ENCODE measurements at regions not wholly inside any gene's neighbourhood (a gene's known extent, or its start where the extent isn't known, plus 50 kb on each side); places are given as distances from the start of the nearest gene placed in this dataset.

- H2BK120ac ChIP-seq (replicated peaks; ENCODE audit: low read depth, low read length): no peak overlapping the region
- DNase-seq (ENCODE audit: low read depth in 1 of 2, low spot score in 2 of 2) (no peak), FAIRE-seq (no peak)
- no peaks in the 10 kb centered on the region for H3K27me3 ChIP-seq (replicated peaks in 1 of 4; ENCODE audit: control insufficient read depth in 3 of 4, extremely low read depth in 1 of 4, insufficient read depth in 3 of 4, low read length in 3 of 4)
- no peak overlapping the region for H3K4me3 ChIP-seq (ENCODE audit: extremely low read depth in 1 of 4, insufficient read depth in 2 of 4, low read depth in 3 of 4, low read length in 4 of 4)
- no peaks in the 10 kb centered on the region for H3K36me3 ChIP-seq (ENCODE audit: control insufficient read depth in 2 of 4, insufficient read depth in 4 of 4, low read length in 3 of 4)
- no peak overlapping the region for H4K5ac ChIP-seq (ENCODE audit: insufficient read length, low read depth, low read length)
- CTCF ChIA-PET (ENCODE audit: partially characterized antibody): no interaction called here
- H2BK5ac ChIP-seq (ENCODE audit: low read depth, low read length): no peak overlapping the region
- H2BK15ac ChIP-seq (ENCODE audit: low read length): no peak overlapping the region
- H2AFZ ChIP-seq (ENCODE audit: low read length): no peak overlapping the region
- H2BK20ac ChIP-seq (ENCODE audit: low read length): no peak overlapping the region
- H3K23ac ChIP-seq (ENCODE audit: insufficient read length): no peak overlapping the region
- H2BK12ac ChIP-seq (ENCODE audit: low read depth, low read length): no peak overlapping the region
- no peaks in the 10 kb centered on the region for H3K23me2 ChIP-seq (ENCODE audit: low read depth, low read length)
- TF ChIP-seq CHD2 (IDR thresholded peaks at IDR 0.05; ENCODE audit: low read length) (no peak), KDM5A (IDR thresholded peaks at IDR 0.05; ENCODE audit: low read length) (no peak), CHD1 (IDR thresholded peaks at IDR 0.05; ENCODE audit: low read depth, low read length) (no peak), CBX5 (IDR thresholded peaks at IDR 0.05; ENCODE audit: low read depth, low read length) (no peak)
- TF ChIP-seq, protein P1, sequence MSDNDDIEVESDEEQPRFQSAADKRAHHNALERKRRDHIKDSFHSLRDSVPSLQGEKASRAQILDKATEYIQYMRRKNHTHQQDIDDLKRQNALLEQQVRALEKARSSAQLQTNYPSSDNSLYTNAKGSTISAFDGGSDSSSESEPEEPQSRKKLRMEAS (IDR thresholded peaks at IDR 0.05): no peak
- no peak overlapping the region for H3K4me2 ChIP-seq (ENCODE audit: insufficient read depth in 1 of 2, low read depth in 2 of 2, low read length in 2 of 2)
- no peak overlapping the region for H3K9ac ChIP-seq (replicated peaks in 1 of 4; ENCODE audit: extremely low read depth in 1 of 4, low read depth in 3 of 4, low read length in 3 of 4)
- H3K14ac ChIP-seq (ENCODE audit: insufficient read length): no peak overlapping the region
- H3K79me1 ChIP-seq (ENCODE audit: low read depth, low read length): no peaks in the 10 kb centered on the region
- no peaks in the 10 kb centered on the region for H4K20me1 ChIP-seq (replicated peaks in 1 of 2; ENCODE audit: control insufficient read depth in 1 of 2, insufficient read depth in 2 of 2, low read length in 2 of 2)
- H4K8ac ChIP-seq (ENCODE audit: extremely low read depth, insufficient read depth, low read length): no peak overlapping the region
- WGBS, 2 experiments (ENCODE audit: extremely low coverage in 1 of 2, insufficient coverage in 1 of 2, insufficient read length in 1 of 2, insufficient replicate concordance in 2 of 2, low coverage in 1 of 2, low lambda C conversion rate in 2 of 2, missing lambda C conversion rate in 1 of 2): 89% methylated on average over 2 of the region's 2 CpGs; no CpG with 5 or more reads in 1 of the 2 experiments
- no peak overlapping the region for H3K4ac ChIP-seq (replicated peaks; ENCODE audit: insufficient read length, low read depth, low read length)
- no peak overlapping the region for H3K18ac ChIP-seq (ENCODE audit: extremely low read depth, low read length)
- no peak overlapping the region for H3K27ac ChIP-seq (ENCODE audit: low read depth, low read length)
- H4K91ac ChIP-seq (replicated peaks; ENCODE audit: insufficient read length, low read length): no peak overlapping the region
- no peaks in the 10 kb centered on the region for H3K79me2 ChIP-seq (ENCODE audit: control insufficient read depth in 1 of 2, insufficient read depth in 2 of 2, low read length in 2 of 2)
- no peaks in the 10 kb centered on the region for H3K4me1 ChIP-seq (replicated peaks in 1 of 4; ENCODE audit: control insufficient read depth in 3 of 4, insufficient read depth in 4 of 4, low read length in 3 of 4)
- POLR2A ChIA-PET (ENCODE audit: partially characterized antibody): no interaction called here
- H3K56ac ChIP-seq (replicated peaks; ENCODE audit: insufficient read length, low read depth, low read length): no peak overlapping the region
- no peaks in the 10 kb centered on the region for H3K9me3 ChIP-seq (ENCODE audit: insufficient read depth in 2 of 2, low read depth in 1 of 2, low read length in 1 of 2)
- H2AK5ac ChIP-seq (ENCODE audit: low read depth, low read length): no peak overlapping the region
Measured at GRCh38 chr6:66429210-66429609, 722.2 kb upstream of the EYS start.

Data from H1 (cell line).